ENCODE measurements at regions not wholly inside any gene's neighbourhood (a gene's known extent, or its start where the extent isn't known, plus 50 kb on each side); places are given as distances from the start of the nearest gene placed in this dataset.

- TF ChIP-seq CTCF (IDR thresholded peaks at IDR 0.05; ENCODE audit: insufficient read depth, low read depth, low read length, missing control alignments), result no peak
- no peak for DNase-seq (ENCODE audit: low read depth)
- no peak overlapping the region for H3K4me3 ChIP-seq (ENCODE audit: low read length)
Observed at GRCh38 chr4:24026596-24026995, 136.7 kb upstream of the PPARGC1A start.

- peak; percentile 6 for DNase-seq (ENCODE audit: low read depth)
- no peak overlapping the region for H3K4me3 ChIP-seq (ENCODE audit: low read length)
- TF ChIP-seq CTCF (IDR thresholded peaks at IDR 0.05; ENCODE audit: insufficient read depth, low read depth, low read length, missing control alignments), result no peak
Observed at GRCh38 chr4:24024605-24025004, 134.8 kb upstream of the PPARGC1A start.

GRCh38 chr4:24024157-24024556 lies 134.3 kb upstream of the PPARGC1A start:
- no peak for TF ChIP-seq CTCF (IDR thresholded peaks at IDR 0.05; ENCODE audit: insufficient read depth, low read depth, low read length, missing control alignments)
- no peak for DNase-seq (ENCODE audit: low read depth)
- no peak overlapping the region for H3K4me3 ChIP-seq (ENCODE audit: low read length)

- no peak for DNase-seq (ENCODE audit: low read depth)
- H3K4me3 ChIP-seq (ENCODE audit: low read length), result no peak overlapping the region
- no peak for TF ChIP-seq CTCF (IDR thresholded peaks at IDR 0.05; ENCODE audit: insufficient read depth, low read depth, low read length, missing control alignments)
Observed at GRCh38 chr4:24015782-24016181, 125.9 kb upstream of the PPARGC1A start.

GRCh38 chr4:24013668-24014422 lies 124.0 kb upstream of the PPARGC1A start:
- TF ChIP-seq CTCF (IDR thresholded peaks at IDR 0.05; ENCODE audit: insufficient read depth, low read depth, low read length, missing control alignments), result no peak

GRCh38 chr4:24010994-24011393 lies 121.1 kb upstream of the PPARGC1A start:
- no peak for DNase-seq (ENCODE audit: low read depth)
- TF ChIP-seq CTCF (IDR thresholded peaks at IDR 0.05; ENCODE audit: insufficient read depth, low read depth, low read length, missing control alignments), result no peak
- H3K4me3 ChIP-seq (ENCODE audit: low read length), result no peak overlapping the region

More at GRCh38 chr4:24013668-24014422, 124.0 kb upstream of the PPARGC1A start:
- DNase-seq (ENCODE audit: low read depth), result no peak
- no peak overlapping the region for H3K4me3 ChIP-seq (ENCODE audit: low read length)

GRCh38 chr4:24010573-24010972 lies 120.7 kb upstream of the PPARGC1A start:
- no peak for DNase-seq (ENCODE audit: low read depth)
- no peak overlapping the region for H3K4me3 ChIP-seq (ENCODE audit: low read length)
- no peak for TF ChIP-seq CTCF (IDR thresholded peaks at IDR 0.05; ENCODE audit: insufficient read depth, low read depth, low read length, missing control alignments)
